Activated CD8-positive, alpha-beta T cell treated with anti-CD3 and anti-CD28 coated beads, Interleukin-2, amount 10 ng/mL, durations not matched to agents 7 days and 5 days (primary cell): ENCODE measurements at regions not wholly inside any gene's neighbourhood (a gene's known extent, or its start where the extent isn't known, plus 50 kb on each side); places are given as distances from the start of the nearest gene placed in this dataset.
"Not testable (repeated sequence)": the region's sequence is repeated elsewhere in the genome, so short reads cannot be mapped to it uniquely, and the experiment has no call there.

Source experiments
- ATAC-seq: fragments of 150-1000 bp; cut with Tn5 transposase; one replicate; pipeline ENCODE4 v1.10.0; 2021; ENCODE audit warnings: moderate library complexity
- CTCF ChIA-PET: fragments of 350-600 bp; sonication (Branson Sonifier 250); formaldehyde crosslinking; loops from one replicate; lab custom pipeline; 2021; ENCODE audit warnings: antibody characterized with exemption; lab: Charles Lee
- POLR2A ChIA-PET: fragments of 350-600 bp; sonication (Branson Sonifier 250); formaldehyde crosslinking; loops from one replicate; lab custom pipeline; 2021; ENCODE audit warnings: antibody characterized with exemption; lab: Charles Lee
- DNase-seq: peaks from one replicate; pipeline ENCODE4 v3.0.0-alpha.2; 2020
- H3K27ac Mint-ChIP-seq: one replicate; pipeline ENCODE4 v1.8.0; 2021; ENCODE audit warnings: mild to moderate bottlenecking, mixed read lengths
- H3K27me3 Mint-ChIP-seq: one replicate; pipeline ENCODE4 v1.8.0; 2021; ENCODE audit warnings: low read depth, mixed read lengths
- H3K36me3 Mint-ChIP-seq: one replicate; pipeline ENCODE4 v1.8.0; 2021; ENCODE audit warnings: low read depth, mixed read lengths
- H3K4me1 Mint-ChIP-seq: one replicate; pipeline ENCODE4 v1.8.0; 2021; ENCODE audit warnings: low read depth, mixed read lengths
- H3K4me3 Mint-ChIP-seq: one replicate; pipeline ENCODE4 v1.8.0; 2021; ENCODE audit warnings: mild to moderate bottlenecking, mixed read lengths
- H3K9me3 Mint-ChIP-seq: one replicate; pipeline ENCODE4 v1.8.0; 2022; ENCODE audit warnings: mixed read lengths; ENCODE audit not compliant: insufficient read depth

DNA sequence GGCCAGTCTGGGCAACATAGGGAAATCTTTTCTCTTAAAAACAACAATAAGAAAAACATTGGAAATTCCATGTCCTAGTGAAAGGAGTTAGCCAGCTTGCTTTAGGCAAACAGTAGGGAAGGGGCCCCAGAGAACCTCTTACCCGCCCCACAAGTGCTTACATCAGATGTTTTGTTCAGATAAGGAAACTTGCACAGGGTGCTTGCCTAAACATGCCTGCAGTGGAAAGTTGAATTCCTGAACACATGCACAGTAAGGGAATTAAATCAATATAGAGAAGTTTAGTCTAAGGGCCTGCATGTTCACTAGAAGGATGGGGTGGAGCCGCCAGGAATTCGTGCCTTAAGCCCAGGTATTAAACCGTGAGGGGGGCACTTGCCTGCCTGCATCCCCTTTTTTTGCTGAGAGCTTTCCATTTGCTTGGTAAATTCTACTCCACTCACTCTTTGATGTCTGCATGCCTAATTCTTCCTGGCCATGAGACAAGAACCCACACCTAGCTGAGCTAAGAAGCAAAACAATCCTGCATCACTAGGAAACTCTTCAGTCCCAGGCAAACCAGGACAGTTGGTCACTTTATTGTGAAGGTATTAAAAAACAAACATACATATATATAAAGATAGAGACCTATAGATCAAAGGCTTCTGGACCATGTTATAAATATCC is 499.0 kb downstream of the SIPA1L2 start:
- peaks cover 5% of the 10 kb centered on the region for H3K27me3 Mint-ChIP-seq
- DNase-seq: no peak
- no peaks in the 10 kb centered on the region for H3K4me1 Mint-ChIP-seq
- no peak for ATAC-seq
- no peaks in the 10 kb centered on the region for H3K36me3 Mint-ChIP-seq
- H3K4me3 Mint-ChIP-seq: no peak overlapping the region
- ChIA-PET CTCF (interaction anchor here (0.9 kb wide), 1 partner anchor 264 kb away, joined by 3 read pairs; no protein-coding TSS in a partner anchor), POLR2A (no interaction called here)
- no peak overlapping the region for H3K27ac Mint-ChIP-seq
- H3K9me3 Mint-ChIP-seq: no peaks in the 10 kb centered on the region

DNA sequence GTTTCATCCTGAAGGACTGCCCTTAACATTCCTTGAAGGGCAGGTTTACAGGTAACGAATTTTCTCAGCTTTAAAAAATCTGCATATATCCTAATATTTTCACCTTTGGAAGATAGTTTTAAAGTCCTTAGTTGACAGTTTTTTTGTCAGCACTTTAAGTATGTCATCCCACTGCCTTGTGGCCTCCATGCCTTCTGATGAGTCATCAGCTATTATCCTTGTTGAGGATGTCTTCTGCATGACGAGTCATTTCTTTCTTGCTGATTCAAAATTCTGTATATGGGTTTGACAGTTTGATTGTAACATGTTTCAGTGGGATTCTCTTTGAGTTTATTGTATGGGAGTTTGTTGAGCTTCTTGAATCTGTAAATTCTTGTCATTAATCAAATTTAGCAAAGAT is 500.6 kb downstream of the DISC1 start:
- ChIA-PET POLR2A (no interaction called here), CTCF (no interaction called here)
- no peak overlapping the region for H3K27ac Mint-ChIP-seq
- H3K36me3 Mint-ChIP-seq: no peaks in the 10 kb centered on the region
- ATAC-seq (no peak), DNase-seq (no peak)
- H3K9me3 Mint-ChIP-seq: no peaks in the 10 kb centered on the region
- peaks cover 7% of the 10 kb centered on the region for H3K27me3 Mint-ChIP-seq
- no peak overlapping the region for H3K4me3 Mint-ChIP-seq
- H3K4me1 Mint-ChIP-seq: no peaks in the 10 kb centered on the region

DNA sequence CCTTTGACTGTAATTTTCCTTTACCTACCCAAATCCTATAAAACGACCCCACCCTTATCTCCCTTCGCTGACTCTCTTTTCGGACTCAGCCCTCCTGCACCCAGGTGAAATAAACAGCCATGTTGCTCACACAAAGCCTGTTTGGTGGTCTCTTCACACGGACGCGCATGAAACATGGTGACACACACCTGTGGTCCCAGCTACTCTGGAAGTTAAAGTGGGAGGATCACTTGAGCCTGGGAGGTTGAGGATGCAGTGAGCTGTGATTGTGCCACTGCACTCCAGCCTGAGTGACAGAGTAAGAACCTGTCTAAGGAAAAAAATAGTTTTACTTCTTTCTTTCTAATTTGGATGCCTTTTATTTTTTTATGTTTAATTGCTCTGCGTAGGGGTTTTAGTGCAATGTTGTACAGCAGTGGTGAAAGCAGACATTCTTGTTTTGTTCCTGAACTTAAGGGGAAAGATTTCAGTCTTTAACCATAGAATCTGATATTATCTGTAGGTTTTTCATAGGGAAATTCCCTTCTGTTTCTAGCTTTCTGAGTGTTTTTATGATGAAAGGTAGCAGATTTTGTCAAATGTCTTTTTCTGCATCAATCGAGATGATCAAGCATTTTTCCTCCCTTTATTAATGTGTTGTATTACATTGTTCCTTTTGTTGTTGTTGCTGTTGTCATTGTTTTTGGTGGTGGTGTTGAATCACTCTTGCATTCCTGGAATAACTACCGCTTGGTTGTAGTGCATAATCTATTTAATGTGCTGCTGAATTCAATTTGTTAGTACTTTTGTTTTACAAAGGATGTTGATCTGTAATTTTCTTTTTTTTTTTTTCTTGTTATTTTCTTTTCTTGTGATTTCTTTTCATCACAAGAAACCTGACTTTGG is 497.4 kb downstream of the DISC1 start:
- Mint-ChIP-seq H3K9me3 (no peaks in the 10 kb centered on the region), H3K36me3 (no peaks in the 10 kb centered on the region), H3K4me3 (no peak overlapping the region), H3K4me1 (no peaks in the 10 kb centered on the region), H3K27ac (no peak overlapping the region), H3K27me3 (peaks cover 6% of the 10 kb centered on the region)
- ATAC-seq (no peak), DNase-seq (no peak)
- ChIA-PET CTCF (no interaction called here), POLR2A (no interaction called here)

DNA sequence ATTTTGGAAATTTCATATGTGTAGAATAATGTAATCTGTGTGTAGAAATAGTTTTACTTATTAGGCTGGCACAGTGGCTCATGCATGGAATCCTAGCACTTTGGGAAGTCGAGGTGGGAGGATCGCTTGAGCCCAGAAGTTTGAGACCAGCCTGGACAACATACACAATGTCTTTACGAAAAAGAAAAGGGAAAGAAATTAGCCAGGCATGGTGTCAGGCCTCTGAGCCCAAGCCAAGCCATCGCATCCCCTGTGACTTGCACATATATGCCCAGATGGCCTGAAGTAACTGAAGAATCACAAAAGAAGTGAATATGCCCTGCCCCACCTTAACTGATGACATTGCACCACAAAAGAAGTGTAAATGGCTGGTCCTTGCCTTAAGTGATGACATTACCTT is 491.3 kb downstream of the DISC1 start:
- H3K27ac Mint-ChIP-seq, ATAC-seq, H3K27me3 Mint-ChIP-seq, POLR2A ChIA-PET, CTCF ChIA-PET, H3K36me3 Mint-ChIP-seq, H3K9me3 Mint-ChIP-seq, H3K4me1 Mint-ChIP-seq, DNase-seq, H3K4me3 Mint-ChIP-seq: not testable (repeated sequence)

- H3K36me3 Mint-ChIP-seq: no peaks in the 10 kb centered on the region
- no peaks in the 10 kb centered on the region for H3K4me1 Mint-ChIP-seq
- H3K4me3 Mint-ChIP-seq: no peak overlapping the region
- ChIA-PET CTCF (no interaction called here), POLR2A (no interaction called here)
- no peak for ATAC-seq
- DNase-seq: no peak
- H3K27ac Mint-ChIP-seq: no peak overlapping the region
- H3K9me3 Mint-ChIP-seq: no peaks in the 10 kb centered on the region
- H3K27me3 Mint-ChIP-seq: peaks cover 9% of the 10 kb centered on the region
Observed at GRCh38 chr1:232114985-232115384, 488.4 kb downstream of the DISC1 start.

DNA sequence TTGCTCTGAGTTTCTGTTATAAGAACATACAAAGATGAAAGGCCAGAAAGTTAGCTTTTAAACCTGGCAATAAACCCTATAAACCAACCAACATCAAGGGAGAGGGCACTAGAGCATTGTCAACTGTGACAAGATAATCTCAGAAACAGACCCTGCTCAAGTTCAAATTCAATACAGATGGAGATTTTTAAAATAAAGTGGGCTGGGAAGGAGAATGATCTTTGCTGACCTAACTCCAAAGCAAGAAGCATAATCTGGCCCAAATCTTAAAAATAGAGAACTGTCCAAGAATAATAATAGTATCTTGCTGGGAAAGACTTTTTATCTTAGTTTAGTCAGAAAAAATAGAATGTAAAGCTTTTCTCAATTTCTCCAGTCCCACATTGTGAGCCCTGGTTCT is 485.5 kb downstream of the DISC1 start:
- peaks cover 17% of the 10 kb centered on the region for H3K27me3 Mint-ChIP-seq
- no peaks in the 10 kb centered on the region for H3K4me1 Mint-ChIP-seq
- CTCF ChIA-PET: no interaction called here
- H3K36me3 Mint-ChIP-seq: no peaks in the 10 kb centered on the region
- H3K9me3 Mint-ChIP-seq: no peaks in the 10 kb centered on the region
- no peak for DNase-seq
- no peak overlapping the region for H3K27ac Mint-ChIP-seq
- ATAC-seq: no peak
- H3K4me3 Mint-ChIP-seq: no peak overlapping the region
- POLR2A ChIA-PET: no interaction called here

DNA sequence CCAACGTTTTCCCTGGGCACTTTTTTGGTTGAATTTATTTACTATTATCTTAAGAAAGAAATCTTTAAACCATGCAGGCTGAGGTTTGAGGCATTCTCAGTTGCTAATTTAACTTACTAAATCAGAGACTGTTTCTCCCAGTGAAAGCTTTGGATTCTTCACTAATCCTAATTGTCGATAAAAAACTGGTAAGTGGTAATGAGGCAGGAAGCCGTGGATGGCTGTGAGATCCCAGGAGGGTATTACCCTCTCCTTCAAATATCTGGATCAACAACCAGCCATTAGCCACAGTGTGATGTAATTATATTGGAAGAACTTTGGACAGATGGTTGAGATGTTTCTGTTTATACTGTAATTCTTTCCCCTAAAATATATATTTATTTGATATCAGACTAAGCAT is 485.0 kb downstream of the DISC1 start:
- ATAC-seq (no peak), DNase-seq (no peak)
- ChIA-PET CTCF (no interaction called here), POLR2A (no interaction called here)
- no peaks in the 10 kb centered on the region for H3K4me1 Mint-ChIP-seq
- no peaks in the 10 kb centered on the region for H3K36me3 Mint-ChIP-seq
- H3K9me3 Mint-ChIP-seq: no peaks in the 10 kb centered on the region
- no peak overlapping the region for H3K4me3 Mint-ChIP-seq
- H3K27ac Mint-ChIP-seq: no peak overlapping the region
- peaks cover 17% of the 10 kb centered on the region for H3K27me3 Mint-ChIP-seq

DNA sequence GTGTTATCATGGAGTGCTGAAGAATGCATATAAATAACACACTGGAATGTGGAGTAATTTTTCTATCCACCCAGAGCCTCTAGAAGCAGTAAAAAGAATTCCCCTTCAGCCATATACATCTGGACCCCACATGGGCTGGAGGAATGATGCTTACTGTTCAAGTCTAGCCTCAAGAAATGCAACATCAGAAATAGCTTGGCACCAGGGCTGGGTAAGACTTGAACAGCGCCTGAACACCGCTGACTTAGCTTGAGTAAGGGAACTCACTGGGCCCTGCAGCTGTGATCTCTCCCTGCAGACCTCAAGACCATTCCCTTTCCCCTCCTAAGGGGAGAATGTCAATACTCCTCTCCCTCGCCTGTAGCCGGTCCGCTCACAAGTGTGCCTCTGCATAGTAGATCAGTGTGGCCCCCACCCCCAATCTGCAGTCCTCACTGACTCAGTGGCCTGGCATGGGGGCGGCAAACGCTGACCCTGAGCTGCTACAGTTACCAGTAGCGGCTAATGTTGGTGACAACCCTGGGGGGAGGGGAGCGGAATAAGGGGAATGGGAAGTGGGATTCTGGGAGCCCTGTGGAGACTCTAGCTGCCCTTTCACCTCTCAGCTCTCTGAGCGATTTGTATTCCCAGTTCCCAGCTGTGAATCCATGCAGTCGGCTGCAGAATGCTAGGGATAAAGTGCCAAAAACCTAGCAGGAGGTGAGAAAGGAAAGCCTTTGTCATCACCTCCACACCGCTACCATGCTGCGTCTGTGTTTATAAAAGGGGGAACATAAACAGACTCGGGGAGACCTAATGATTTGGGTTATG is 483.9 kb downstream of the DISC1 start:
- DNase-seq (no peak), ATAC-seq (no peak)
- Mint-ChIP-seq H3K27me3 (peaks cover 17% of the 10 kb centered on the region), H3K4me1 (no peaks in the 10 kb centered on the region), H3K36me3 (no peaks in the 10 kb centered on the region), H3K27ac (no peak overlapping the region), H3K9me3 (no peaks in the 10 kb centered on the region), H3K4me3 (no peak overlapping the region)
- ChIA-PET POLR2A (no interaction called here), CTCF (no interaction called here)

GRCh38 chr1:232109391-232109790 is 482.8 kb downstream of the DISC1 start:
- Mint-ChIP-seq H3K36me3 (no peaks in the 10 kb centered on the region), H3K27me3 (peaks cover 17% of the 10 kb centered on the region), H3K9me3 (no peaks in the 10 kb centered on the region), H3K4me3 (no peak overlapping the region), H3K4me1 (no peaks in the 10 kb centered on the region), H3K27ac (no peak overlapping the region)
- ChIA-PET CTCF (no interaction called here), POLR2A (no interaction called here)
- ATAC-seq (no peak), DNase-seq (no peak)

DNA sequence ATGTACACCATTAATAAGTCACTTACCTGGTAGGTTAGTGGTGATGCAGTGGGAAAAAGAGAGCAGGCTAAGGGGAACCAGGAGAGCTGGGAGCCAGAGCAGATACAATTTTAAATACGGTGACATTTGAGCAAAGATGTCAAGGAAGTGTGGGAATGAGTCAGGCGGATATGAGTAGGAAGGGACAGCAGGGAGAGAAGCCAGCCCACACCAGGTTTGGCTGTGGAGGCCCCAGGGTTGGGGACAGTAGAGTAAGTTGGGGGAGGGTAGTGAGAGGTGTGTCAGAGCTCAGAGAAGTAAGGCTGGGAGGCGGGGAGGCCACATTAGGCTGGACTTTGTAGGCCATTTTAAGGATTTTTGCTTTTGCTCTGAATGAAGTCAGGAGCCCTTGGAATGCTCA is 482.0 kb downstream of the DISC1 start:
- POLR2A ChIA-PET: no interaction called here
- Mint-ChIP-seq H3K27me3 (peaks cover 17% of the 10 kb centered on the region), H3K36me3 (no peaks in the 10 kb centered on the region), H3K4me1 (no peaks in the 10 kb centered on the region), H3K9me3 (no peaks in the 10 kb centered on the region), H3K4me3 (no peak overlapping the region), H3K27ac (no peak overlapping the region)
- CTCF ChIA-PET: no interaction called here
- DNase-seq (no peak), ATAC-seq (no peak)

GRCh38 chr1:232106415-232106814 is 479.8 kb downstream of the DISC1 start:
- H3K4me1 Mint-ChIP-seq: no peaks in the 10 kb centered on the region
- ATAC-seq (no peak), DNase-seq (no peak)
- H3K36me3 Mint-ChIP-seq: no peaks in the 10 kb centered on the region
- peaks cover 15% of the 10 kb centered on the region for H3K27me3 Mint-ChIP-seq
- CTCF ChIA-PET: no interaction called here
- H3K4me3 Mint-ChIP-seq: no peak overlapping the region
- no peaks in the 10 kb centered on the region for H3K9me3 Mint-ChIP-seq
- POLR2A ChIA-PET: no interaction called here
- no peak overlapping the region for H3K27ac Mint-ChIP-seq

- CTCF ChIA-PET: no interaction called here
- H3K9me3 Mint-ChIP-seq: no peaks in the 10 kb centered on the region
- no peaks in the 10 kb centered on the region for H3K36me3 Mint-ChIP-seq
- no peaks in the 10 kb centered on the region for H3K4me1 Mint-ChIP-seq
- ATAC-seq: no peak
- POLR2A ChIA-PET: no interaction called here
- no peak for DNase-seq
- H3K4me3 Mint-ChIP-seq: no peak overlapping the region
- no peak overlapping the region for H3K27ac Mint-ChIP-seq
- H3K27me3 Mint-ChIP-seq: peaks cover 12% of the 10 kb centered on the region
Observed at GRCh38 chr1:232105561-232105960, 479.0 kb downstream of the DISC1 start.
